Peyer's patch (tissue), 4 donors: ENCODE measurements at regions not wholly inside any gene's neighbourhood (a gene's known extent, or its start where the extent isn't known, plus 50 kb on each side); places are given as distances from the start of the nearest gene placed in this dataset.

ENCODE experiments used
- POLR2A ChIP-seq, 2 donors: fragments of 450-650 bp; IDR thresholded peaks; one replicate each; pipeline ENCODE4 v1.5.1; 2017; ENCODE audit warnings: antibody characterized with exemption in 2 of 2, mild to moderate bottlenecking in 2 of 2, moderate library complexity in 2 of 2
- TF ChIP-seq, protein P1 (sequence below), 6 experiments: fragments of 450-650 bp in 4 of 6; fragments of 200-600 bp in 2 of 6; sonication (generic) in 1 of 6; IDR thresholded peaks; one replicate each; pipeline ENCODE4 v1.5.1; 2017 to 2019; ENCODE audit warnings: antibody characterized with exemption in 6 of 6, mild to moderate bottlenecking in 3 of 6, moderate library complexity in 1 of 6

DNA sequence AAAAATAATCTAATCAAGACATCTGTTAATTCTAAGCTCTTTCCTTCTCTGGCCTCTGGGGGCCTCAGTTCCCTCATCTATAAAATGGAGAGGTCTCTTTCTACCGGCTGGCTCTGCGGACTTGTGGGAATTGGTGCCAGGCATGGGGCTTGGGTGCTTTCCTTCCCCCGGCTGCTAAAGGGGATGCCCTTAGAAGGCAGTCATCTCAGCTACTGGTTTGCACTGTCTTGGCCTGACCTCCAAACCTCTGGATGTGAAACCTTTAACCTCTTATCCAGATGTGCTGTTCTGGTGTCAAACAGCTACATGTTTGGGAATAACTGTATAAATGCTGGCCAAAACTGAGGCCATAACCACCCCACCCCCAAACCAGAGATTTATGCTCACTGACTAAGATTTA is 320.0 kb downstream of the RPS24 start:
- TF ChIP-seq, protein P1, sequence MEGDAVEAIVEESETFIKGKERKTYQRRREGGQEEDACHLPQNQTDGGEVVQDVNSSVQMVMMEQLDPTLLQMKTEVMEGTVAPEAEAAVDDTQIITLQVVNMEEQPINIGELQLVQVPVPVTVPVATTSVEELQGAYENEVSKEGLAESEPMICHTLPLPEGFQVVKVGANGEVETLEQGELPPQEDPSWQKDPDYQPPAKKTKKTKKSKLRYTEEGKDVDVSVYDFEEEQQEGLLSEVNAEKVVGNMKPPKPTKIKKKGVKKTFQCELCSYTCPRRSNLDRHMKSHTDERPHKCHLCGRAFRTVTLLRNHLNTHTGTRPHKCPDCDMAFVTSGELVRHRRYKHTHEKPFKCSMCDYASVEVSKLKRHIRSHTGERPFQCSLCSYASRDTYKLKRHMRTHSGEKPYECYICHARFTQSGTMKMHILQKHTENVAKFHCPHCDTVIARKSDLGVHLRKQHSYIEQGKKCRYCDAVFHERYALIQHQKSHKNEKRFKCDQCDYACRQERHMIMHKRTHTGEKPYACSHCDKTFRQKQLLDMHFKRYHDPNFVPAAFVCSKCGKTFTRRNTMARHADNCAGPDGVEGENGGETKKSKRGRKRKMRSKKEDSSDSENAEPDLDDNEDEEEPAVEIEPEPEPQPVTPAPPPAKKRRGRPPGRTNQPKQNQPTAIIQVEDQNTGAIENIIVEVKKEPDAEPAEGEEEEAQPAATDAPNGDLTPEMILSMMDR (IDR thresholded peaks at IDR 0.05): no peak
- TF ChIP-seq POLR2A (IDR thresholded peaks at IDR 0.05): no peak
